Activated CD4-positive, alpha-beta T cell treated with anti-CD3 and anti-CD28 coated beads, Interleukin-2, Interleukin-4, amounts not matched to agents 100 ng/mL and 50 ng/mL, durations not matched to agents 16 hours and 8 hours (primary cell): ENCODE measurements at regions not wholly inside any gene's neighbourhood (a gene's known extent, or its start where the extent isn't known, plus 50 kb on each side); places are given as distances from the start of the nearest gene placed in this dataset.
"Not testable (repeated sequence)": the region's sequence is repeated elsewhere in the genome, so short reads cannot be mapped to it uniquely, and the experiment has no call there.

Source experiments
- DNase-seq: peaks from one replicate; pipeline ENCODE4 v3.0.0-alpha.2; 2020; ENCODE audit warnings: low spot score

- DNase-seq, result no peak
These were observed 425.9 kb downstream of the EPHA3 start for GRCh38 chr3:89533275-89533674.

- DNase-seq, result not testable (repeated sequence)
These were observed 447.2 kb downstream of the EPHA3 start for GRCh38 chr3:89554587-89554986.

GRCh38 chr3:89558711-89559110 lies 451.3 kb downstream of the EPHA3 start:
- DNase-seq, result no peak

- no peak for DNase-seq
These were observed 453.1 kb downstream of the EPHA3 start for GRCh38 chr3:89560568-89560967.

GRCh38 chr3:89562373-89562772 lies 455.0 kb downstream of the EPHA3 start:
- no peak for DNase-seq

GRCh38 chr3:89565098-89565497 lies 457.7 kb downstream of the EPHA3 start:
- no peak for DNase-seq

GRCh38 chr3:89570465-89570864 lies 463.0 kb downstream of the EPHA3 start:
- DNase-seq, result no peak

GRCh38 chr3:89571298-89571697 lies 463.9 kb downstream of the EPHA3 start:
- no peak for DNase-seq

- DNase-seq, result no peak
These were observed 464.3 kb downstream of the EPHA3 start for GRCh38 chr3:89571707-89572106.

- no peak for DNase-seq
These were observed 464.8 kb downstream of the EPHA3 start for GRCh38 chr3:89572261-89572660.

GRCh38 chr3:89576417-89576816 lies 469.0 kb downstream of the EPHA3 start:
- no peak for DNase-seq

GRCh38 chr3:89577637-89578530 lies 470.5 kb downstream of the EPHA3 start:
- DNase-seq, result no peak

GRCh38 chr3:89580859-89581258 lies 473.4 kb downstream of the EPHA3 start:
- no peak for DNase-seq

- no peak for DNase-seq
These were observed 477.0 kb downstream of the EPHA3 start for GRCh38 chr3:89584398-89584797.

GRCh38 chr3:89586256-89586655 lies 478.8 kb downstream of the EPHA3 start:
- no peak for DNase-seq

GRCh38 chr3:89586676-89587075 lies 479.3 kb downstream of the EPHA3 start:
- no peak for DNase-seq

- DNase-seq, result no peak
These were observed 498.7 kb downstream of the EPHA3 start for GRCh38 chr3:89606151-89606550.

GRCh38 chr3:89612027-89612426 lies 504.6 kb downstream of the EPHA3 start:
- DNase-seq, result no peak

GRCh38 chr3:89613241-89613640 lies 505.8 kb downstream of the EPHA3 start:
- DNase-seq, result no peak

GRCh38 chr3:89617706-89618105 lies 510.3 kb downstream of the EPHA3 start:
- DNase-seq, result no peak

GRCh38 chr3:89619263-89619662 lies 511.8 kb downstream of the EPHA3 start:
- DNase-seq, result no peak

- no peak for DNase-seq
These were observed 514.8 kb downstream of the EPHA3 start for GRCh38 chr3:89622063-89622700.

- no peak for DNase-seq
These were observed 517.1 kb downstream of the EPHA3 start for GRCh38 chr3:89624494-89624893.

- no peak for DNase-seq
These were observed 518.5 kb downstream of the EPHA3 start for GRCh38 chr3:89625945-89626344.
